Neural cell (in vitro differentiated cells): ENCODE measurements at regions not wholly inside any gene's neighbourhood (a gene's known extent, or its start where the extent isn't known, plus 50 kb on each side); places are given as distances from the start of the nearest gene placed in this dataset.

Experiments used
- H2AFZ ChIP-seq: fragments of 200-600, 300-800 bp; sonication (generic), shearing (Covaris generic); 2 replicates; pipeline ENCODE4 v1.6.0; 2014; ENCODE audit warnings: low read depth, mild to moderate bottlenecking, antibody characterized with exemption, low read length, moderate library complexity
- H3F3A ChIP-seq: fragments of 200-600 bp; shearing (Covaris generic); 2 replicates; pipeline ENCODE4 v1.6.1; 2016; ENCODE audit warnings: mild to moderate bottlenecking, moderate library complexity, mixed read lengths, antibody characterized with exemption, low read length; ENCODE audit not compliant: insufficient read depth, poor library complexity, severe bottlenecking
- H3K27ac ChIP-seq: fragments of 200-600, 300-800 bp; sonication (generic), shearing (Covaris generic); 2 replicates; pipeline ENCODE4 v1.5.1; 2014; ENCODE audit warnings: mild to moderate bottlenecking, low read length, moderate library complexity
- H3K27me3 ChIP-seq: fragments of 300-800, 200-600 bp; sonication (generic), shearing (Covaris generic); 2 replicates; pipeline ENCODE4 v1.6.0; 2014; ENCODE audit warnings: mild to moderate bottlenecking, low read depth, low read length, moderate library complexity; ENCODE audit not compliant: insufficient read depth
- H3K36me3 ChIP-seq: fragments of 300-800, 200-600 bp; sonication (generic), shearing (Covaris generic); 2 replicates; pipeline ENCODE4 v1.5.1; 2014; ENCODE audit warnings: mild to moderate bottlenecking, antibody characterized with exemption, low read length, moderate library complexity; ENCODE audit not compliant: insufficient read depth
- H3K4me2 ChIP-seq: fragments of 300-800, 200-600 bp; sonication (generic), shearing (Covaris generic); 2 replicates; pipeline ENCODE4 v1.6.0; 2014; ENCODE audit warnings: mild to moderate bottlenecking, low read length
- H3K4me3 ChIP-seq: fragments of 300-800, 200-600 bp; sonication (generic), shearing (Covaris generic); 2 replicates; pipeline ENCODE4 v1.5.1; 2014; ENCODE audit warnings: mild to moderate bottlenecking, low read length, moderate library complexity
- H3K79me2 ChIP-seq: fragments of 200-600 bp; shearing (Covaris generic); replicated peaks from 2 replicates; pipeline ENCODE4 v1.6.0; 2014; ENCODE audit warnings: mild to moderate bottlenecking, low read length, moderate library complexity; ENCODE audit not compliant: insufficient read depth
- H3K9ac ChIP-seq: fragments of 300-800, 200-600 bp; sonication (generic), shearing (Covaris generic); 2 replicates; pipeline ENCODE4 v1.6.1; 2016; ENCODE audit warnings: mild to moderate bottlenecking, low read length, mixed read lengths
- H3K9me2 ChIP-seq: fragments of 200-600 bp; shearing (Covaris generic); 2 replicates; pipeline ENCODE4 v1.6.1; 2016; ENCODE audit warnings: mild to moderate bottlenecking, low read length, mixed read lengths; ENCODE audit not compliant: insufficient read depth
- H3K9me3 ChIP-seq: fragments of 200-600, 300-800 bp; sonication (generic), shearing (Covaris generic); 2 replicates; pipeline ENCODE4 v1.6.1; 2016; ENCODE audit warnings: mild to moderate bottlenecking, mixed run types, low read length, moderate library complexity, mixed read lengths
- H4K20me1 ChIP-seq: fragments of 200-600 bp; shearing (Covaris generic); 2 replicates; pipeline ENCODE4 v1.6.1; 2016; ENCODE audit warnings: mild to moderate bottlenecking, mixed run types; ENCODE audit not compliant: insufficient read depth
- CTCF ChIP-seq: fragments of 450-650 bp; IDR thresholded peaks from 2 replicates; pipeline ENCODE4 v1.5.1; 2014; ENCODE audit warnings: antibody characterized with exemption, mild to moderate bottlenecking, moderate library complexity; ENCODE audit not compliant: poor library complexity, severe bottlenecking
- EP300 ChIP-seq: fragments of 450-650 bp; conservative IDR thresholded peaks from 2 replicates; pipeline ENCODE4 v1.6.1; 2014; ENCODE audit warnings: antibody characterized with exemption, mild to moderate bottlenecking, moderate library complexity; ENCODE audit not compliant: poor library complexity, severe bottlenecking
- EZH2 ChIP-seq: fragments of 200-600, 300-800 bp; shearing (Covaris generic), sonication (generic); IDR thresholded peaks from 2 replicates; pipeline ENCODE4 v1.6.1; 2014; ENCODE audit warnings: antibody characterized with exemption, low read length, borderline replicate concordance, mild to moderate bottlenecking; ENCODE audit not compliant: insufficient read depth, poor library complexity, severe bottlenecking
- MXI1 ChIP-seq: fragments of 450-650 bp; conservative IDR thresholded peaks from 2 replicates; pipeline ENCODE4 v1.6.1; 2014; ENCODE audit warnings: antibody characterized with exemption, mild to moderate bottlenecking; ENCODE audit not compliant: poor library complexity, severe bottlenecking
- POLR2AphosphoS5 ChIP-seq: IDR thresholded peaks from 2 replicates; pipeline ENCODE4 v1.6.1; 2012
- RAD21 ChIP-seq: fragments of 450-650 bp; conservative IDR thresholded peaks from 2 replicates; pipeline ENCODE4 v1.6.1; 2014; ENCODE audit warnings: antibody characterized with exemption, mild to moderate bottlenecking, moderate library complexity
- SMC3 ChIP-seq: fragments of 450-650 bp; conservative IDR thresholded peaks from 2 replicates; pipeline ENCODE4 v1.6.1; 2014; ENCODE audit warnings: antibody characterized with exemption, mild to moderate bottlenecking, moderate library complexity; ENCODE audit not compliant: poor library complexity
- TAF1 ChIP-seq: IDR thresholded peaks from 2 replicates; pipeline ENCODE4 v1.6.1; 2012; ENCODE audit warnings: low read depth
- TF ChIP-seq, protein P1 (sequence below): IDR thresholded peaks from 2 replicates; pipeline ENCODE4 v1.6.1; 2012; ENCODE audit warnings: borderline replicate concordance

DNA sequence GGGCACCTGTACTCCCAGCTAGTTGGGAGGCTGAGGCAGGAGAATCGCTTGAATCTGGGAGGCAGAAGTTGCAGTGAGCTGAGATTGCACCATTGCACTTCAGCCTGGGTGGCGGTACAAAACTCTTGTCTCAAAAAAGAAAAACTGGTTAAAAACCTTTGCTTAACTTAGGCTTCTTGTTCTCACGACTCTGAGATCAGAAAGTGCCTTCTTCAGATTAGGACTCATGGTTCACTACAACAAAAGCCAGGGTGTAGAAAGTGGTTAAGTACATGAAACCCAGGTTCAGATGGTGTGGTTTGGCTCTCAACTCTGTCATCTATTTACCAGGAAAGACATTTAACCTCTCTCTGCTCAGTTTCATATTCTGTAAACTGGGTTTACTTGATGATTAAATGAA, 168.4 kb downstream of the TUSC7 start:
- no peaks in the 10 kb centered on the region for H4K20me1 ChIP-seq
- no peaks in the 10 kb centered on the region for H3K9me2 ChIP-seq
- no peaks in the 10 kb centered on the region for H3F3A ChIP-seq
- no peaks in the 10 kb centered on the region for H3K9me3 ChIP-seq
- no peak overlapping the region for H3K27ac ChIP-seq
- H3K4me2 ChIP-seq = no peak overlapping the region
- TF ChIP-seq EP300 (no peak), TAF1 (no peak), MXI1 (no peak), CTCF (no peak)
- H2AFZ ChIP-seq = no peak overlapping the region
- H3K36me3 ChIP-seq = no peaks in the 10 kb centered on the region
- H3K27me3 ChIP-seq = no peaks in the 10 kb centered on the region
- no peaks in the 10 kb centered on the region for H3K79me2 ChIP-seq
- no peak overlapping the region for H3K9ac ChIP-seq
- H3K4me3 ChIP-seq = no peak overlapping the region

GRCh38 chr3:116886202-116886893, 176.8 kb downstream of the TUSC7 start:
- Histone ChIP-seq H3K27ac (no peak overlapping the region), H3K4me3 (no peak overlapping the region), H3F3A (no peaks in the 10 kb centered on the region), H2AFZ (no peak overlapping the region), H3K79me2 (no peaks in the 10 kb centered on the region), H3K36me3 (no peaks in the 10 kb centered on the region), H3K9me3 (no peaks in the 10 kb centered on the region), H3K27me3 (no peaks in the 10 kb centered on the region), H4K20me1 (no peaks in the 10 kb centered on the region), H3K4me2 (no peak overlapping the region), H3K9me2 (no peaks in the 10 kb centered on the region), H3K9ac (no peak overlapping the region)
- no peak for TF ChIP-seq CTCF
- no peak for TF ChIP-seq TAF1
- TF ChIP-seq POLR2AphosphoS5 = no peak
- TF ChIP-seq RAD21 = no peak
- TF ChIP-seq, protein P1, sequence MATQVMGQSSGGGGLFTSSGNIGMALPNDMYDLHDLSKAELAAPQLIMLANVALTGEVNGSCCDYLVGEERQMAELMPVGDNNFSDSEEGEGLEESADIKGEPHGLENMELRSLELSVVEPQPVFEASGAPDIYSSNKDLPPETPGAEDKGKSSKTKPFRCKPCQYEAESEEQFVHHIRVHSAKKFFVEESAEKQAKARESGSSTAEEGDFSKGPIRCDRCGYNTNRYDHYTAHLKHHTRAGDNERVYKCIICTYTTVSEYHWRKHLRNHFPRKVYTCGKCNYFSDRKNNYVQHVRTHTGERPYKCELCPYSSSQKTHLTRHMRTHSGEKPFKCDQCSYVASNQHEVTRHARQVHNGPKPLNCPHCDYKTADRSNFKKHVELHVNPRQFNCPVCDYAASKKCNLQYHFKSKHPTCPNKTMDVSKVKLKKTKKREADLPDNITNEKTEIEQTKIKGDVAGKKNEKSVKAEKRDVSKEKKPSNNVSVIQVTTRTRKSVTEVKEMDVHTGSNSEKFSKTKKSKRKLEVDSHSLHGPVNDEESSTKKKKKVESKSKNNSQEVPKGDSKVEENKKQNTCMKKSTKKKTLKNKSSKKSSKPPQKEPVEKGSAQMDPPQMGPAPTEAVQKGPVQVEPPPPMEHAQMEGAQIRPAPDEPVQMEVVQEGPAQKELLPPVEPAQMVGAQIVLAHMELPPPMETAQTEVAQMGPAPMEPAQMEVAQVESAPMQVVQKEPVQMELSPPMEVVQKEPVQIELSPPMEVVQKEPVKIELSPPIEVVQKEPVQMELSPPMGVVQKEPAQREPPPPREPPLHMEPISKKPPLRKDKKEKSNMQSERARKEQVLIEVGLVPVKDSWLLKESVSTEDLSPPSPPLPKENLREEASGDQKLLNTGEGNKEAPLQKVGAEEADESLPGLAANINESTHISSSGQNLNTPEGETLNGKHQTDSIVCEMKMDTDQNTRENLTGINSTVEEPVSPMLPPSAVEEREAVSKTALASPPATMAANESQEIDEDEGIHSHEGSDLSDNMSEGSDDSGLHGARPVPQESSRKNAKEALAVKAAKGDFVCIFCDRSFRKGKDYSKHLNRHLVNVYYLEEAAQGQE = no peak
- TF ChIP-seq EZH2 = no peak
- TF ChIP-seq SMC3 = no peak
- no peak for TF ChIP-seq EP300
- no peak for TF ChIP-seq MXI1
